Ectodermal cell (in vitro differentiated cells): ENCODE measurements at regions not wholly inside any gene's neighbourhood (a gene's known extent, or its start where the extent isn't known, plus 50 kb on each side); places are given as distances from the start of the nearest gene placed in this dataset.

Experiments
- H3K27ac ChIP-seq: 2 replicates; pipeline ENCODE4 v1.7.0; 2013; ENCODE audit warnings: mild to moderate bottlenecking, low read depth, low read length; ENCODE audit not compliant: insufficient read depth, poor library complexity, severe bottlenecking
- H3K27me3 ChIP-seq: 2 replicates; pipeline ENCODE4 v1.7.0; 2013; ENCODE audit warnings: mild to moderate bottlenecking, low read length; ENCODE audit not compliant: insufficient read depth, control insufficient read depth, poor library complexity, severe bottlenecking
- H3K36me3 ChIP-seq: one replicate; pipeline ENCODE4 v1.7.0; 2013; ENCODE audit warnings: low read length; ENCODE audit not compliant: control insufficient read depth, insufficient read depth
- H3K4me1 ChIP-seq: one replicate; pipeline ENCODE4 v1.7.0; 2013; ENCODE audit warnings: low read length; ENCODE audit not compliant: control insufficient read depth, insufficient read depth
- H3K4me3 ChIP-seq: 2 replicates; pipeline ENCODE4 v1.7.0; 2013; ENCODE audit warnings: low read depth, low read length, control low read depth; ENCODE audit not compliant: insufficient read depth
- H3K9me3 ChIP-seq: 2 replicates; pipeline ENCODE4 v1.7.0; 2013; ENCODE audit warnings: mild to moderate bottlenecking, low read length, moderate library complexity; ENCODE audit not compliant: control insufficient read depth
- WGBS, 2 experiments: methylation state at CpG; one replicate each; pipeline ENCODE4 v1.1.7; 2013; ENCODE audit warnings: missing lambda C conversion rate in 2 of 2; 5-methylcytosine and 5-hydroxymethylcytosine counted together

DNA sequence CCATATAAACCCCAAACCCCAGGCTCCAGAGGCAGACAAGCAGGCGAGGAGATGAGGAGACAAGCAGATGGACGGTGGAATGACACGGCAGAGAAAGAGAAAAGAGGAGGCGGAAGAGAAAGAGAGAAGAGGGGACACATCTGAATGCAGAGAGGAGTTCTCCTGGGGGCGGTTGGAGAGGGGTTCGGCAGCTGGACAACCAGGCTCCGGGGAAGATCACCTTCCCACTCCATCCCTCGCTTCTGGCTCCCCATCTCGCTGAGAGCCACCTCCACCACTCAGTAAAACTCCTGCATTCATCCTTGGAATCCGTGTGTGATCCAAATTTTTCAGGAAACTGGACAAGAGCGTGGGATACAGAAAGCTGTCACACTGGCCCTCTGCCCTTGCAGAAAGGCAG, 966.7 kb upstream of the NXPH2 start:
- Histone ChIP-seq H3K4me1 (no peaks in the 10 kb centered on the region), H3K4me3 (no peak overlapping the region), H3K27me3 (no peaks in the 10 kb centered on the region), H3K9me3 (no peaks in the 10 kb centered on the region), H3K27ac (no peak overlapping the region), H3K36me3 (no peaks in the 10 kb centered on the region)
- WGBS, 2 experiments, result 96 to 97% methylated on average over 11 of the region's 11 CpGs

- no peaks in the 10 kb centered on the region for H3K9me3 ChIP-seq
- 92 to 98% methylated on average over 3 to 4 of the region's 4 CpGs for WGBS, 2 experiments
- H3K27me3 ChIP-seq, result no peaks in the 10 kb centered on the region
- no peak overlapping the region for H3K4me3 ChIP-seq
- no peaks in the 10 kb centered on the region for H3K36me3 ChIP-seq
- H3K27ac ChIP-seq, result no peak overlapping the region
- H3K4me1 ChIP-seq, result no peaks in the 10 kb centered on the region
Observed at GRCh38 chr2:139744273-139744672, 964.1 kb upstream of the NXPH2 start.

- H3K27ac ChIP-seq, result no peak overlapping the region
- H3K4me1 ChIP-seq, result no peaks in the 10 kb centered on the region
- 91% methylated on average over 7 to 8 of the region's 8 CpGs for WGBS, 2 experiments
- no peak overlapping the region for H3K4me3 ChIP-seq
- H3K9me3 ChIP-seq, result no peaks in the 10 kb centered on the region
- no peaks in the 10 kb centered on the region for H3K27me3 ChIP-seq
- H3K36me3 ChIP-seq, result no peaks in the 10 kb centered on the region
Observed at GRCh38 chr2:139742216-139743172, 962.3 kb upstream of the NXPH2 start.

DNA sequence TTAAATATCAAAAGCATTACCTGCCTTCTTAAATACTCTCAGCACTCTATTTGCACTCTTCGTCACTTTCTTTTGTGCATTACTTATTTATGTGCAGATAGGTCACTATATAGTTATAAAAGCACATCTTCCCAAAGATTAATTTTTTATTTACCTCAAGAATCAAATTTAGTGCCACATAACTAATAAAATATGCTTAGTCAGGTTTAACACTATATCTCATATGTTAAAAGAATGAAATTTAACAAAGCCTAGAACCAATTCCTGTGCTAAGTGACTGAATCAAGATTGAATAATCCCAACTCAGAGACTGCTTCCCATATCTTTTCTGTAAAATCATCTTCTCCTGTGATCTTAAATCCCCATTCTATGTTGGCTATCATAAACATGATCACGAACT, 957.5 kb upstream of the NXPH2 start:
- Histone ChIP-seq H3K36me3 (no peaks in the 10 kb centered on the region), H3K9me3 (no peaks in the 10 kb centered on the region), H3K4me1 (no peaks in the 10 kb centered on the region), H3K27ac (no peak overlapping the region), H3K27me3 (no peaks in the 10 kb centered on the region), H3K4me3 (no peak overlapping the region)
- WGBS, 2 experiments, result 100% methylated on average over 1 of the region's 2 CpGs; no CpG with 5 or more reads in 1 of the 2 experiments

DNA sequence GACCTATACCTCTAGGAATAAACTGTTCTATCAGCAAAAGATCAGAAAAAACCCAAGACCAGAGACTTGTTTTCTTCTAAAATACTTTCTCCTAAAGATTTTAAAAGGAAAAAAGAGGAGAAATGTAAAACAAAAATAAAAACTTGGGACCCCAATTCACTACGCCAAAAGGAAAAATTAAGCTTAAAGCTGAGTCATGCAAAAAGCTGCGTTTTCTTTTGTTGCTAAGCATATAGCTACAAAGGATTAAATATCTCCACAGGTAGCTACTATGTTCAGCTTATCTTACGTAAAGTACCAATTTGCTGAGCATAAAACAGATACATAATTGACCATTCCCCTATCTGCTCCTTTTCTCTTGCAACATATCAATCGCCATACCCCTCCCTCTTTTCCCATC, 950.0 kb upstream of the NXPH2 start:
- 88 to 90% methylated on average over 4 of the region's 4 CpGs for WGBS, 2 experiments
- H3K4me1 ChIP-seq, result no peaks in the 10 kb centered on the region
- no peaks in the 10 kb centered on the region for H3K27me3 ChIP-seq
- no peaks in the 10 kb centered on the region for H3K36me3 ChIP-seq
- no peaks in the 10 kb centered on the region for H3K9me3 ChIP-seq
- no peak overlapping the region for H3K27ac ChIP-seq
- H3K4me3 ChIP-seq, result no peak overlapping the region

GRCh38 chr2:139721411-139721995, 941.3 kb upstream of the NXPH2 start:
- no peaks in the 10 kb centered on the region for H3K36me3 ChIP-seq
- no peaks in the 10 kb centered on the region for H3K4me1 ChIP-seq
- WGBS, 2 experiments, result 47 to 50% methylated on average over 3 of the region's 3 CpGs
- no peaks in the 10 kb centered on the region for H3K27me3 ChIP-seq
- no peak overlapping the region for H3K27ac ChIP-seq
- H3K4me3 ChIP-seq, result no peak overlapping the region
- H3K9me3 ChIP-seq, result no peaks in the 10 kb centered on the region

DNA sequence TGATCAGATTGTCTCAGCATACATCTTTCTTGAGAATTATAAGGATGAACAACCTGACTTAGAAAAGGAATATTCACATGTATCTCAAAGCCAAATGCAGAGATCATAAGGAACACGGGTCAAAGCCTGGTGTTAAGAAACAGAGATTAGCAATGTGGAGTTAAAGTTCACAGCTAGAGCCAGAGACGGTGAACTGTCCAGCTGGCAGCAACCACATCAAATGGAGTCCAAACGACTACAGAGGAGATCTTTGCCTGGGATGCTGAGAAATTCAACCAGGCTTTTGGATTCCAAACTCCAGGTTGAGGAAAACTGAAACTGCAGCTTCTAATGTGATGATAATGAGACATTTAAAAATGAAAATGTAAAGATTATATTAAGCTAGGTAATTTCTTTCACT, 939.9 kb upstream of the NXPH2 start:
- Histone ChIP-seq H3K27ac (no peak overlapping the region), H3K4me1 (no peaks in the 10 kb centered on the region), H3K4me3 (no peak overlapping the region), H3K27me3 (no peaks in the 10 kb centered on the region), H3K9me3 (no peaks in the 10 kb centered on the region), H3K36me3 (no peaks in the 10 kb centered on the region)
- WGBS, 2 experiments, result 88 to 90% methylated on average over 3 of the region's 3 CpGs

GRCh38 chr2:139704606-139705005, 924.4 kb upstream of the NXPH2 start:
- H3K36me3 ChIP-seq, result no peaks in the 10 kb centered on the region
- H3K27ac ChIP-seq, result no peak overlapping the region
- no peaks in the 10 kb centered on the region for H3K4me1 ChIP-seq
- no peak overlapping the region for H3K4me3 ChIP-seq
- no peaks in the 10 kb centered on the region for H3K27me3 ChIP-seq
- H3K9me3 ChIP-seq, result no peaks in the 10 kb centered on the region

DNA sequence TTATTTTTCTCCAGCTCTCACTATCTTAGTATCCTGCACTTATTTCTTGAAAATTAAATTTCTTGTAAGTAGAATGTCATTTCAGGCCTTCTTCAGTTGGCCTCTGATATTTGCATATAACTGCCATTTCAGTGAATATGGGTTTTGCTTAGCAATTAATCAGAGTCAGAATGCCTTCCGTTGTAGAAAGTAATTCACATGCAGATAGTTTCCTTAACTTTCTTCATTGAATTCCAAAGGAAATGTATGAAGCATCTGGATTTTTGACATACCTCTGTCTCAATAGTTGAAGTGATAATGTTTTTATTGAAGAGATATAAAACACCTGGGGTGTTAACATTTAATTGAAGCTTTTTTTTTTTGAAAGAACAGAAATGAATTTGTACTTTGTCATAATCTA, 914.1 kb upstream of the NXPH2 start:
- Histone ChIP-seq H3K27ac (no peak overlapping the region), H3K36me3 (no peaks in the 10 kb centered on the region), H3K9me3 (no peaks in the 10 kb centered on the region), H3K4me3 (no peak overlapping the region), H3K27me3 (no peaks in the 10 kb centered on the region), H3K4me1 (no peaks in the 10 kb centered on the region)
- 43% methylated on average over 1 of the region's 1 CpG; no CpG with 5 or more reads in 1 of the 2 experiments for WGBS, 2 experiments

DNA sequence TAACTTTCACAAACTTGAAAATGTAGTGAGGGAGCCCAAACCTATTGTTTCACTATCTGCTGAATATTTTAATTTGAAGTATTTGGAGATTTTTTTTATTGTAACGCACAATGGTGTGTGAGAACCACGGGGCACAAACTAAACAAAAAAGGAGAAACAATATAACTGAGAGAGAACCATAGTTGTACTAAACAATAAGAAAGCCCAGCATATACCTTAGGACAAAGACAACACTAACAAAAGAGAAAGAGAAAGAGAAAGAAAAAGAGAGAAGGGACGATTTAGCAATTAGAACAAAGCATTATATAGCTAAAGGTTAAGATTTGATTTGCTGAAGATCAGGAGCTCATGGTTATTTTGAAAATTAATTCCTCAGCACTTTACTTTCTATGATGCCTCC, 906.0 kb upstream of the NXPH2 start:
- H3K4me3 ChIP-seq, result no peak overlapping the region
- no peaks in the 10 kb centered on the region for H3K36me3 ChIP-seq
- no peak overlapping the region for H3K27ac ChIP-seq
- 84% methylated on average over 2 of the region's 3 CpGs; no CpG with 5 or more reads in 1 of the 2 experiments for WGBS, 2 experiments
- H3K27me3 ChIP-seq, result no peaks in the 10 kb centered on the region
- no peaks in the 10 kb centered on the region for H3K9me3 ChIP-seq
- H3K4me1 ChIP-seq, result peaks cover 5% of the 10 kb centered on the region
